GM12891 (cell line): ENCODE measurements at regions not wholly inside any gene's neighbourhood (a gene's known extent, or its start where the extent isn't known, plus 50 kb on each side); places are given as distances from the start of the nearest gene placed in this dataset.

ENCODE experiments used
- POLR2A ChIP-seq: IDR thresholded peaks from 2 replicates; pipeline ENCODE4 v1.6.1; 2011; ENCODE audit warnings: low read depth, low read length, control low read depth
- POLR2AphosphoS5 ChIP-seq: IDR thresholded peaks from 2 replicates; pipeline ENCODE4 v1.6.1; 2011; ENCODE audit warnings: low read depth, low read length, control low read depth
- POU2F2 ChIP-seq: IDR thresholded peaks from 2 replicates; pipeline ENCODE4 v1.6.1; 2011; ENCODE audit warnings: low read depth, mild to moderate bottlenecking, control low read depth, low read length, moderate library complexity

GRCh38 chr13:74784959-74785358 is 650.8 kb upstream of the KLF12 start:
- no peak for TF ChIP-seq POLR2AphosphoS5
- TF ChIP-seq POLR2A: no peak
- no peak for TF ChIP-seq POU2F2
